ENCODE measurements at regions not wholly inside any gene's neighbourhood (a gene's known extent, or its start where the extent isn't known, plus 50 kb on each side); places are given as distances from the start of the nearest gene placed in this dataset.

GRCh38 chr7:136667584-136667983, 200.9 kb upstream of the CHRM2 start:
- no peak overlapping the region for H3K4me3 ChIP-seq (ENCODE audit: low read length)
- DNase-seq (ENCODE audit: low read depth) = no peak
- TF ChIP-seq CTCF (conservative IDR thresholded peaks at IDR 0.05; ENCODE audit: low read depth, low read length) = no peak

- no peak for TF ChIP-seq CTCF (conservative IDR thresholded peaks at IDR 0.05; ENCODE audit: low read depth, low read length)
- no peak overlapping the region for H3K4me3 ChIP-seq (ENCODE audit: low read length)
- DNase-seq (ENCODE audit: low read depth) = no peak
These were observed 202.5 kb upstream of the CHRM2 start for GRCh38 chr7:136665878-136666509.

- H3K4me3 ChIP-seq (ENCODE audit: low read length) = no peak overlapping the region
- no peak for DNase-seq (ENCODE audit: low read depth)
- TF ChIP-seq CTCF (conservative IDR thresholded peaks at IDR 0.05; ENCODE audit: low read depth, low read length) = no peak
These were observed 203.9 kb upstream of the CHRM2 start for GRCh38 chr7:136664537-136664936.

- DNase-seq (ENCODE audit: low read depth) = no peak
- no peak for TF ChIP-seq CTCF (conservative IDR thresholded peaks at IDR 0.05; ENCODE audit: low read depth, low read length)
These were observed 210.9 kb upstream of the CHRM2 start for GRCh38 chr7:136657482-136657921.

GRCh38 chr7:136656516-136656915, 211.9 kb upstream of the CHRM2 start:
- H3K4me3 ChIP-seq (ENCODE audit: low read length) = no peak overlapping the region
- no peak for TF ChIP-seq CTCF (conservative IDR thresholded peaks at IDR 0.05; ENCODE audit: low read depth, low read length)
- no peak for DNase-seq (ENCODE audit: low read depth)

More at GRCh38 chr7:136657482-136657921, 210.9 kb upstream of the CHRM2 start:
- H3K4me3 ChIP-seq (ENCODE audit: low read length) = no peak overlapping the region

- no peak for TF ChIP-seq CTCF (conservative IDR thresholded peaks at IDR 0.05; ENCODE audit: low read depth, low read length)
- no peak overlapping the region for H3K4me3 ChIP-seq (ENCODE audit: low read length)
- DNase-seq (ENCODE audit: low read depth) = no peak
These were observed 213.0 kb upstream of the CHRM2 start for GRCh38 chr7:136655414-136655813.

- no peak for TF ChIP-seq CTCF (conservative IDR thresholded peaks at IDR 0.05; ENCODE audit: low read depth, low read length)
These were observed 214.0 kb upstream of the CHRM2 start for GRCh38 chr7:136654406-136654805.

More at GRCh38 chr7:136654406-136654805, 214.0 kb upstream of the CHRM2 start:
- no peak overlapping the region for H3K4me3 ChIP-seq (ENCODE audit: low read length)
- no peak for DNase-seq (ENCODE audit: low read depth)
